ENCODE measurements at regions not wholly inside any gene's neighbourhood (a gene's known extent, or its start where the extent isn't known, plus 50 kb on each side); places are given as distances from the start of the nearest gene placed in this dataset.

- H3K9me3 Mint-ChIP-seq = no peaks in the 10 kb centered on the region
- no peak overlapping the region for H3K27ac Mint-ChIP-seq
- Histone ChIP-seq H3K9me3 (ENCODE audit: control insufficient read depth in 1 of 2, insufficient read depth in 1 of 2, low read length in 2 of 2) (no peaks in the 10 kb centered on the region), H3K27me3 (ENCODE audit: control insufficient read depth in 1 of 2, insufficient read depth in 2 of 2, low read length in 2 of 2) (peaks cover 0 to 10% of the 10 kb centered on the region in 2 experiments), H3K36me3 (ENCODE audit: insufficient read depth, low read length) (no peaks in the 10 kb centered on the region), H3K27ac (ENCODE audit: low read depth in 1 of 2, low read length in 2 of 2) (no peak overlapping the region), H3K4me3 (ENCODE audit: low read length) (no peak overlapping the region), H3K4me1 (ENCODE audit: insufficient read depth, low read length) (no peaks in the 10 kb centered on the region)
- H3K4me1 Mint-ChIP-seq (ENCODE audit: low read depth) = no peaks in the 10 kb centered on the region
- no peak for DNase-seq
- peaks cover 46% of the 10 kb centered on the region for H3K27me3 Mint-ChIP-seq
- H3K4me3 Mint-ChIP-seq = no peak overlapping the region
- H3K36me3 Mint-ChIP-seq (ENCODE audit: low read depth) = no peaks in the 10 kb centered on the region
- POLR2A ChIA-PET = no interaction called here
- ATAC-seq (ENCODE audit: poor library complexity) = no peak
- intact Hi-C loops (cut with DNase I, micrococcal nuclease) = no loop called here
- CTCF ChIA-PET = no interaction called here
- no peak for TF ChIP-seq CTCF (IDR thresholded peaks at IDR 0.05)
Measured at GRCh38 chr13:79625517-79625916, 144.6 kb downstream of the NDFIP2 start.

DNA sequence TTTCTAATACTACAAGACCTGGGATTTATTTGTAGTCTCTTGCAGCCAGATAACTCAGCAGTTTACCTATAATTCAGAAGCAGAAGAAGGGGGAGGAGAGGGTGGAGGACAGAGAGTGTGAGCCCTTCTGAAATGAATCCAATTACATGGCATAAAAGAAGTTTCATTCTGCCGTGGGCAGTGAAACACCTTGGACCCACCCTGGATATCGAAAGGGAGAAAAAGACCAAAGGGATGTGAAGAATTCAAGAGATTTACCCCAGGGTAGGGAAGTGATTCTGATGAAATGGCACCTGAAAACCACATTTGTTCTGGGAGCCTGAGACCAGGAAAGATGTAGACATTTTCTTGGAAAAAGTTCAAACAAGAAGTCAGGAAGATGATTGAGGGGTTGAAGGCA, 140.9 kb downstream of the NDFIP2 start:
- Histone ChIP-seq H3K4me1 (ENCODE audit: insufficient read depth, low read length) (no peaks in the 10 kb centered on the region), H3K27ac (ENCODE audit: low read depth in 1 of 2, low read length in 2 of 2) (no peak overlapping the region), H3K4me3 (ENCODE audit: low read length) (no peak overlapping the region), H3K36me3 (ENCODE audit: insufficient read depth, low read length) (no peaks in the 10 kb centered on the region), H3K27me3 (ENCODE audit: control insufficient read depth in 1 of 2, insufficient read depth in 2 of 2, low read length in 2 of 2) (peaks cover 0 to 13% of the 10 kb centered on the region in 2 experiments), H3K9me3 (ENCODE audit: control insufficient read depth in 1 of 2, insufficient read depth in 1 of 2, low read length in 2 of 2) (no peaks in the 10 kb centered on the region)
- DNase-seq (no peak), ATAC-seq (ENCODE audit: poor library complexity) (no peak)
- Mint-ChIP-seq H3K27me3 (peaks cover 50% of the 10 kb centered on the region), H3K4me3 (no peak overlapping the region), H3K27ac (no peak overlapping the region), H3K9me3 (no peaks in the 10 kb centered on the region), H3K36me3 (ENCODE audit: low read depth) (no peaks in the 10 kb centered on the region), H3K4me1 (ENCODE audit: low read depth) (no peaks in the 10 kb centered on the region)
- intact Hi-C loops (cut with DNase I, micrococcal nuclease) = no loop called here
- ChIA-PET POLR2A (no interaction called here), CTCF (no interaction called here)
- TF ChIP-seq CTCF (IDR thresholded peaks at IDR 0.05) = no peak

DNA sequence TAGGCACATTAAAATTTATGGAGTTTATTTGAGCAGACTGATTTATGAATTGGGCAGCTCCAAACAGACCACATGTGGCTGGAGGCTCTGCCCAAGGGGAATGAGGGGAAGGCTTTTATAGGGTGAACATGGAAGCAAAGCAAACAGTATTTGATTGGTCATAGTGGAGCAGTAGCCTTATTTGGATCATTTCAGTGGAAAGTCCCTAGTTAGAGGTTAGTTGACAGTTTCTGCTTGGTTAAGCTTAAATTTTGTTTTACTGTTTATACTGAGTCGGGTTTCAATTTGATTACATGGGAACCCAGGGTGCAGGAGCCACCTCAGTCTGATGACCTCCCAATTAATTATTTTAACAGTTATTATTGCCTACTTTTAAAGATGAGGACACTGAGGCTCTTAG, 140.5 kb downstream of the NDFIP2 start:
- no peaks in the 10 kb centered on the region for H3K36me3 ChIP-seq (ENCODE audit: insufficient read depth, low read length)
- Mint-ChIP-seq H3K4me3 (no peak overlapping the region), H3K36me3 (ENCODE audit: low read depth) (no peaks in the 10 kb centered on the region), H3K4me1 (ENCODE audit: low read depth) (no peaks in the 10 kb centered on the region), H3K27ac (no peak overlapping the region), H3K27me3 (peaks cover 46% of the 10 kb centered on the region), H3K9me3 (no peaks in the 10 kb centered on the region)
- intact Hi-C loops (cut with DNase I, micrococcal nuclease) = no loop called here
- ChIA-PET CTCF (no interaction called here), POLR2A (no interaction called here)
- H3K9me3 ChIP-seq (ENCODE audit: control insufficient read depth in 1 of 2, insufficient read depth in 1 of 2, low read length in 2 of 2) = no peaks in the 10 kb centered on the region
- DNase-seq (no peak), ATAC-seq (ENCODE audit: poor library complexity) (no peak)
- no peak for TF ChIP-seq CTCF (IDR thresholded peaks at IDR 0.05)
- H3K4me3 ChIP-seq (ENCODE audit: low read length) = no peak overlapping the region
- H3K4me1 ChIP-seq (ENCODE audit: insufficient read depth, low read length) = no peaks in the 10 kb centered on the region
- H3K27ac ChIP-seq (ENCODE audit: low read depth in 1 of 2, low read length in 2 of 2) = no peak overlapping the region
- peaks cover 0 to 13% of the 10 kb centered on the region in 2 experiments for H3K27me3 ChIP-seq (ENCODE audit: control insufficient read depth in 1 of 2, insufficient read depth in 2 of 2, low read length in 2 of 2)

Data from CD4-positive, alpha-beta T cell (primary cell).